ENCODE measurements at regions not wholly inside any gene's neighbourhood (a gene's known extent, or its start where the extent isn't known, plus 50 kb on each side); places are given as distances from the start of the nearest gene placed in this dataset.
"Not testable (repeated sequence)": the region's sequence is repeated elsewhere in the genome, so short reads cannot be mapped to it uniquely, and the experiment has no call there.

GRCh38 chr20:50359607-50360217 lies 150.5 kb upstream of the PTPN1 start:
- DNase-seq (ENCODE audit: low read depth): no peak

- DNase-seq (ENCODE audit: low read depth): no peak
Measured at GRCh38 chr20:50360218-50360672, 149.9 kb upstream of the PTPN1 start.

- DNase-seq (ENCODE audit: low read depth): no peak
Measured at GRCh38 chr20:50360921-50361320, 149.3 kb upstream of the PTPN1 start.

- not testable (repeated sequence) for DNase-seq (ENCODE audit: low read depth)
Measured at GRCh38 chr20:50362177-50362576, 148.0 kb upstream of the PTPN1 start.

GRCh38 chr20:50363027-50363426 lies 147.2 kb upstream of the PTPN1 start:
- DNase-seq (ENCODE audit: low read depth): no peak

GRCh38 chr20:50363479-50363878 lies 146.7 kb upstream of the PTPN1 start:
- DNase-seq (ENCODE audit: low read depth): no peak

GRCh38 chr20:50364542-50364941 lies 145.6 kb upstream of the PTPN1 start:
- DNase-seq (ENCODE audit: low read depth): no peak

- DNase-seq (ENCODE audit: low read depth): no peak
Measured at GRCh38 chr20:50366270-50367103, 143.7 kb upstream of the PTPN1 start.

GRCh38 chr20:50367104-50367674 lies 143.0 kb upstream of the PTPN1 start:
- no peak for DNase-seq (ENCODE audit: low read depth)

GRCh38 chr20:50367739-50368375 lies 142.3 kb upstream of the PTPN1 start:
- DNase-seq (ENCODE audit: low read depth): no peak

- DNase-seq (ENCODE audit: low read depth): no peak
Measured at GRCh38 chr20:50368386-50368785, 141.8 kb upstream of the PTPN1 start.

- DNase-seq (ENCODE audit: low read depth): no peak
Measured at GRCh38 chr20:50368813-50369224, 141.4 kb upstream of the PTPN1 start.

GRCh38 chr20:50369225-50370035 lies 140.8 kb upstream of the PTPN1 start:
- DNase-seq (ENCODE audit: low read depth): no peak

GRCh38 chr20:50370036-50370566 lies 140.1 kb upstream of the PTPN1 start:
- no peak for DNase-seq (ENCODE audit: low read depth)

GRCh38 chr20:50371878-50372769 lies 138.1 kb upstream of the PTPN1 start:
- no peak for DNase-seq (ENCODE audit: low read depth)

- no peak for DNase-seq (ENCODE audit: low read depth)
Measured at GRCh38 chr20:50372770-50373088, 137.5 kb upstream of the PTPN1 start.

GRCh38 chr20:50373674-50374286 lies 136.4 kb upstream of the PTPN1 start:
- DNase-seq (ENCODE audit: low read depth): no peak

- no peak for DNase-seq (ENCODE audit: low read depth)
Measured at GRCh38 chr20:50374541-50375078, 135.6 kb upstream of the PTPN1 start.

- DNase-seq (ENCODE audit: low read depth): no peak
Measured at GRCh38 chr20:50376179-50376887, 133.8 kb upstream of the PTPN1 start.
